Body of pancreas (tissue), 4 donors: ENCODE measurements at regions not wholly inside any gene's neighbourhood (a gene's known extent, or its start where the extent isn't known, plus 50 kb on each side); places are given as distances from the start of the nearest gene placed in this dataset.

Experiments used
- CTCF ChIP-seq, 7 experiments: fragments of 450-650 bp in 4 of 7; fragments of 200-600 bp in 3 of 7; sonication (generic) in 3 of 7; IDR thresholded peaks; one replicate each; pipeline ENCODE4 v1.5.1; 2016 to 2019; ENCODE audit warnings: antibody characterized with exemption in 7 of 7
- POLR2A ChIP-seq, 3 donors: fragments of 450-650 bp; IDR thresholded peaks; one replicate each; pipeline ENCODE4 v1.6.1; 2016; ENCODE audit warnings: antibody characterized with exemption in 3 of 3, mild to moderate bottlenecking in 2 of 3

- TF ChIP-seq CTCF (IDR thresholded peaks at IDR 0.05) = no peak
- TF ChIP-seq POLR2A (IDR thresholded peaks at IDR 0.05) = no peak
These were observed 101.9 kb downstream of the TMPRSS5 start for GRCh38 chr11:113604186-113604585.
